Esophagus squamous epithelium (tissue), 5 donors: ENCODE measurements at regions not wholly inside any gene's neighbourhood (a gene's known extent, or its start where the extent isn't known, plus 50 kb on each side); places are given as distances from the start of the nearest gene placed in this dataset.

Experiments
- DNase-seq: peaks from one replicate; lab custom pipeline; 2025; lab: John Stamatoyannopoulos, UW
- H3K27ac ChIP-seq, 4 donors: fragments of 200-600 bp; sonication (generic); one replicate each; pipeline ENCODE4 v1.5.1; 2016 to 2019; ENCODE audit warnings: mild to moderate bottlenecking in 1 of 4
- H3K27me3 ChIP-seq, 4 donors: fragments of 200-600 bp; sonication (generic); 1 replicate in 3 of 4; 2 replicates in 1 of 4; pipeline versions ENCODE4 v1.5.1 to v1.6.0; 2017 to 2021; ENCODE audit warnings: antibody characterized with exemption in 1 of 4
- H3K36me3 ChIP-seq, 3 donors: fragments of 200-600 bp; sonication (generic); one replicate each; pipeline ENCODE4 v1.5.1; 2016 to 2019
- H3K4me1 ChIP-seq, 3 donors: fragments of 200-600 bp; sonication (generic); one replicate each; pipeline ENCODE4 v1.5.1; 2017 to 2019
- H3K4me3 ChIP-seq, 4 donors: fragments of 200-600 bp; sonication (generic); 1 replicate in 3 of 4; 2 replicates in 1 of 4; pipeline ENCODE4 v1.5.1; 2016 to 2019; ENCODE audit warnings: mild to moderate bottlenecking in 2 of 4, moderate library complexity in 1 of 4
- H3K9me3 ChIP-seq, 3 donors: fragments of 200-600 bp; sonication (generic); one replicate each; pipeline ENCODE4 v1.5.1; 2016 to 2019
- POLR2A ChIP-seq, 4 donors: fragments of 450-650 bp; IDR thresholded peaks; one replicate each; pipeline ENCODE4 v1.6.1; 2017; ENCODE audit warnings: antibody characterized with exemption in 4 of 4, mild to moderate bottlenecking in 4 of 4, moderate library complexity in 3 of 4
- WGBS, 2 donors: methylation state at CpG; one replicate each; pipeline ENCODE4 v1.1.5; 2018; 5-methylcytosine and 5-hydroxymethylcytosine counted together
- intact Hi-C: fragments of 100-400 bp; cut with DNase I; formaldehyde crosslinking; loops from one replicate; pipeline ENCODE4 v1.15.0; 2022
- TF ChIP-seq, protein P1 (sequence below), 6 experiments: fragments of 450-650 bp in 4 of 6; fragments of 200-600 bp in 2 of 6; sonication (generic) in 2 of 6; IDR thresholded peaks; one replicate each; pipeline ENCODE4 v1.5.1; 2016 to 2019; ENCODE audit warnings: antibody characterized with exemption in 6 of 6, mild to moderate bottlenecking in 4 of 6, moderate library complexity in 4 of 6
- donor health status: DM: yes; HTN: yes; CAD: no.

GRCh38 chr21:23986214-23986613 is 1621.1 kb downstream of the MRPL39 start:
- H3K27ac ChIP-seq = no peak overlapping the region
- peaks cover 0 to 4% (median 0%) of the 10 kb centered on the region in 3 donors for H3K9me3 ChIP-seq
- H3K36me3 ChIP-seq = no peaks in the 10 kb centered on the region
- H3K4me3 ChIP-seq = no peak overlapping the region
- DNase-seq = no peak
- no peaks in the 10 kb centered on the region for H3K4me1 ChIP-seq
- TF ChIP-seq, protein P1, sequence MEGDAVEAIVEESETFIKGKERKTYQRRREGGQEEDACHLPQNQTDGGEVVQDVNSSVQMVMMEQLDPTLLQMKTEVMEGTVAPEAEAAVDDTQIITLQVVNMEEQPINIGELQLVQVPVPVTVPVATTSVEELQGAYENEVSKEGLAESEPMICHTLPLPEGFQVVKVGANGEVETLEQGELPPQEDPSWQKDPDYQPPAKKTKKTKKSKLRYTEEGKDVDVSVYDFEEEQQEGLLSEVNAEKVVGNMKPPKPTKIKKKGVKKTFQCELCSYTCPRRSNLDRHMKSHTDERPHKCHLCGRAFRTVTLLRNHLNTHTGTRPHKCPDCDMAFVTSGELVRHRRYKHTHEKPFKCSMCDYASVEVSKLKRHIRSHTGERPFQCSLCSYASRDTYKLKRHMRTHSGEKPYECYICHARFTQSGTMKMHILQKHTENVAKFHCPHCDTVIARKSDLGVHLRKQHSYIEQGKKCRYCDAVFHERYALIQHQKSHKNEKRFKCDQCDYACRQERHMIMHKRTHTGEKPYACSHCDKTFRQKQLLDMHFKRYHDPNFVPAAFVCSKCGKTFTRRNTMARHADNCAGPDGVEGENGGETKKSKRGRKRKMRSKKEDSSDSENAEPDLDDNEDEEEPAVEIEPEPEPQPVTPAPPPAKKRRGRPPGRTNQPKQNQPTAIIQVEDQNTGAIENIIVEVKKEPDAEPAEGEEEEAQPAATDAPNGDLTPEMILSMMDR (IDR thresholded peaks at IDR 0.05) = no peak
- no peak for TF ChIP-seq POLR2A (IDR thresholded peaks at IDR 0.05)
- intact Hi-C loops = no loop called here
- H3K27me3 ChIP-seq = no peaks in the 10 kb centered on the region
- 47 to 65% methylated on average over 2 of the region's 2 CpGs for WGBS, 2 donors

DNA sequence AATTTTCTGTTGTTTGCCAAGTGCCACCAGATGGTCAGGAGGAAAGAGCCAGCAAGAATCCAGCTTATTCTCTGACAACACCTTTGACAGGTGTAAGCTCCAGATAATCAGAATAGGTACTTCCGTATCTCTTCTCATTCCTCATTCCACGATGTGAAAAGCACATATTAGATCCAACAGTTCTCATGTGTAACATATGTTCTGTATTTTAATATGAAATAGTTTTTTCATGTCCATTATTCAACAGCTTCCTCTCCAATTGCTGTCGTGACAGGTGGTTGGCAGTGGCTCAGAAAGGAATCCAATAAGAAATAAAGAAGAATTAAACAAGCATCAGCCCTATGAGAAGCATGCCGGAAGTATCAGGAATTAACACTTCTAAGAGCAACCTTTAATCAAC is 1624.7 kb downstream of the MRPL39 start:
- no peaks in the 10 kb centered on the region for H3K4me1 ChIP-seq
- WGBS, 2 donors = 61 to 64% methylated on average over 4 of the region's 4 CpGs
- H3K27me3 ChIP-seq = no peaks in the 10 kb centered on the region
- H3K36me3 ChIP-seq = no peaks in the 10 kb centered on the region
- intact Hi-C loops = no loop called here
- peaks cover 0 to 14% (median 0%) of the 10 kb centered on the region in 3 donors for H3K9me3 ChIP-seq
- TF ChIP-seq, protein P1 (IDR thresholded peaks at IDR 0.05) = no peak
- no peak for TF ChIP-seq POLR2A (IDR thresholded peaks at IDR 0.05)
- H3K27ac ChIP-seq = no peak overlapping the region
- no peak for DNase-seq
- H3K4me3 ChIP-seq = no peak overlapping the region

- DNase-seq = no peak
- 33 to 36% methylated on average over 2 of the region's 2 CpGs for WGBS, 2 donors
Observed at GRCh38 chr21:23977971-23978370, 1629.3 kb downstream of the MRPL39 start.

DNA sequence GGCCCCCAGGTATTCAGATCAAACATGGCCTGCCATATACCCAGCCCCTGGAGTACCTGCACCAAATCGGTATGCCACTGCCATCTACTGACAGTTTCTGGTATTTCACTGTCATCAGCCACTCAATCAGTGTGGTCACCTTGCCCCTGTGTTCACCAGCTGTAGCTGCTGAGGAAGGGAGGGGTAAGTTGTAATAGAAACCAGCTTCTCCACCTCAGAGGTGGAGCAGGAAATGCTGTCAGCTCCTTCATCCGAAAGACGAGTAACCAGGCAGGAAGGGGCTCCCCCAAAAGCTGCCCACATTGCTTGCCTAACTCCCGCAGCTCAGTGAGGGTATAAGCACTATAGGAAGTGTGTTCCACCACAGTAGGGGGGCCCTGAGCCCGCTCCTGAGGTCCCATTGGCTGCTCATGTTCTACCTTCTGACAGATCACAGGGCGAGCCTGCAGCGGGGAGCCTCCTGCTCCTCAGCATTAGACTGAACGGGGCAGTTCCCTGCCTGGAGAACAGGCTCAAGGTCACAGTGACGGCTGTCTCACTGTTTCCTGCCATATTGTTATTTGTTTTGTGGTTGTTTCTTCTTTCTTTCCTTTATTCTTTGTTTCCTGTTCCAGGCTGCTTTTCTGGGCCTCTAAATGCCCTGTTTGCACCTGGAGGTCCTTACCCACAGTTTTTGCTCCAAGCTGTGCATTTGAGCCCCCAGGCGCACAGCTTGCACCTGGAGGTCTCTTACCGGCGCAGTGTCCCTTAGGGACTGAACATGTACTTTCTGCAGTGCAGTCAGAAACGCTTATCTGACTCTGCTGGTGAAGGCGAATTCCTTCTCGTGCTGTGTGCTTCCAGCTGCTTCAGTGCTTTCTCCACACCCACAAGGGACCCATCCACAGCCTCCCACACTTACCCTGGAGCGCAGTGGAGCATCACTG is 1638.3 kb downstream of the MRPL39 start:
- Histone ChIP-seq H3K27ac (no peak overlapping the region), H3K4me3 (no peak overlapping the region), H3K4me1 (no peaks in the 10 kb centered on the region), H3K9me3 (peaks cover 0 to 7% (median 0%) of the 10 kb centered on the region in 3 donors), H3K36me3 (no peaks in the 10 kb centered on the region), H3K27me3 (no peaks in the 10 kb centered on the region)
- TF ChIP-seq, protein P1 (IDR thresholded peaks at IDR 0.05) = peak in 5 of 6 experiments; percentile 8 to 54 (median 36)
- TF ChIP-seq POLR2A (IDR thresholded peaks at IDR 0.05) = no peak
- intact Hi-C loops = no loop called here
- DNase-seq = no peak
- WGBS, 2 donors = 35 to 40% methylated on average over 10 to 15 of the region's 16 CpGs

More at GRCh38 chr21:23977971-23978370, 1629.3 kb downstream of the MRPL39 start:
- TF ChIP-seq POLR2A (IDR thresholded peaks at IDR 0.05) = no peak
- TF ChIP-seq, protein P1 (IDR thresholded peaks at IDR 0.05) = no peak
- Histone ChIP-seq H3K9me3 (peaks cover 0 to 19% (median 0%) of the 10 kb centered on the region in 3 donors), H3K4me3 (no peak overlapping the region), H3K27ac (no peak overlapping the region), H3K27me3 (no peaks in the 10 kb centered on the region), H3K4me1 (no peaks in the 10 kb centered on the region), H3K36me3 (no peaks in the 10 kb centered on the region)
- intact Hi-C loops = no loop called here

GRCh38 chr21:23968008-23968407 is 1639.3 kb downstream of the MRPL39 start:
- no peaks in the 10 kb centered on the region for H3K36me3 ChIP-seq
- peaks cover 0 to 8% (median 0%) of the 10 kb centered on the region in 3 donors for H3K9me3 ChIP-seq
- TF ChIP-seq POLR2A (IDR thresholded peaks at IDR 0.05) = no peak
- TF ChIP-seq, protein P1 (IDR thresholded peaks at IDR 0.05) = no peak
- no peak overlapping the region for H3K4me3 ChIP-seq
- H3K27ac ChIP-seq = no peak overlapping the region
- no peak for DNase-seq
- WGBS, 2 donors = 41 to 76% methylated on average over 2 to 6 of the region's 6 CpGs
- H3K4me1 ChIP-seq = no peaks in the 10 kb centered on the region
- intact Hi-C loops = no loop called here
- no peaks in the 10 kb centered on the region for H3K27me3 ChIP-seq
